Stromal cell of bone marrow (primary cell): ENCODE measurements at regions not wholly inside any gene's neighbourhood (a gene's known extent, or its start where the extent isn't known, plus 50 kb on each side); places are given as distances from the start of the nearest gene placed in this dataset.
"Not testable (repeated sequence)": the region's sequence is repeated elsewhere in the genome, so short reads cannot be mapped to it uniquely, and the experiment has no call there.

Experiments used
- DNase-seq: peaks from one replicate; pipeline ENCODE4 v3.0.0-alpha.2; 2012; ENCODE audit warnings: low read depth

DNA sequence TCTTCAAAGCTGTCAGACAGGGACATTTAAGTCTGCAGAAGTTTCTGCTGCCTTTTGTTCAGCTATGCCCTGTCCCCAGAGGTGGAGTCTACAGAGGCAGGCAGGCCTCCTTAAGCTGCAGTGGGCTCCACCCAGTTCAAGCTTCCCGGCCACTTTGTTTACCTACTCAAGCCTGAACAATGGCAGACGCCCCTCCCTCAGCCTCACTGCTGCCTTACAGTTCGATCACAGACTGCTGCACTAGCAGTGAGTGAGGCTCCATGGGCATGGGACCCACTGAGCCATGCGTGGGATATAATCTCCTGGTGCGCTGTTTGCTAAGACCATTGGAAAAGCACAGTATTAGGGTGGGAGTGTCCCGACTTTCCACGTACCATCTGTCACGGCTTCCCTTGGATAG lies 585.9 kb upstream of the HS3ST5 start:
- not testable (repeated sequence) for DNase-seq

DNA sequence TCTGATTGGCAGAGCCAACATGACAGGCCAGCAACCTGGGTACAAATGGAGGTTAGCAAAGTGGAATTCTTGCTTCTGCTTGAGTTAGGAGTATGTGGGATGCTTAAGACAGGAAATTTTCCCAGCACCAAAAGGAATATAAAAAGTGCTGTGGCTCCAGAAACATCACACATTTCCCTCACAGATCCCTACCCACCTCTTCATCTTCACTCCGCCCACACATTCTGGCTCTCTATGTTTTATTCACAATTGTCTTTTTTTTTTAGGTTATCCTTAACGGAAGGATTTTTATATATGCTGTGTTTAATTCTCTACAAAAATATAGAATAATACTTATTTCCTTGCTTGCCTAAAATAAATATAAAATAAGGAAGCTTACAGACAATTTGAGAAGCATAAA lies 563.3 kb upstream of the HS3ST5 start:
- no peak for DNase-seq

DNA sequence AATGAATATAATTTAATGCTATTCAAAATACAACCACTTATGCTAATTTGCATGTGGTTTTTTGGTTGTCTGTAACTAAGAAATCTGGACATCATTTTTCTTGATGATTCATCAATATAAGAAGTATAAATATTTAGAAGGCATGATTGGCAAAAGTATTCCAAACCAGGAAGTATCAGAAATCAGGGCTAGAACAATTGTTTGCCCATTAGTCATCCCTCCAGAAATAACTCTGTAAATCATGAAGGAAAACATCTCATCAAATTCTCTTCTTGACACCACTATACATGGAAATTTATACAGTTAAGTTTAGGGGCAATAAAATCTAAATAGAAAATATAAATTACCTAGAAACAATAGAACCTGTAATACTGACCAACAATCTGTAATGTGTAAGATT lies 554.7 kb upstream of the HS3ST5 start:
- no peak for DNase-seq

DNA sequence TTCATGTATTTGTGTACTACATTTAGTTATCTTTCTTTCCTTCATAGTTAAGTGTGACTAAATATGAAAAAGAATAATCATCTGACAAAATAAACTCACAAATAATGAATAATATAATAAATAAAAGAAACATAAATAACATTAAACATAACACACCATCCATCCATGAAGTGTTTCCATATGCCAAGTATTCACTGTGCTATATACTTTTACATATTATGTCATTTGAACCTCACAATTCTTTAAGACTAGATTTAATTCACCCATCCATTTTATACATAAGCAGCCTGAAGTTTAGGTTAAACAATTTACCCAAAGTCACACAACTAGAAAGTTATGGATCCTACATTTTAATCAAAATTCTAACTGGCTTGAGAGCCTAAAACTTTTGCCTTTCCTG lies 549.4 kb upstream of the HS3ST5 start:
- no peak for DNase-seq

DNA sequence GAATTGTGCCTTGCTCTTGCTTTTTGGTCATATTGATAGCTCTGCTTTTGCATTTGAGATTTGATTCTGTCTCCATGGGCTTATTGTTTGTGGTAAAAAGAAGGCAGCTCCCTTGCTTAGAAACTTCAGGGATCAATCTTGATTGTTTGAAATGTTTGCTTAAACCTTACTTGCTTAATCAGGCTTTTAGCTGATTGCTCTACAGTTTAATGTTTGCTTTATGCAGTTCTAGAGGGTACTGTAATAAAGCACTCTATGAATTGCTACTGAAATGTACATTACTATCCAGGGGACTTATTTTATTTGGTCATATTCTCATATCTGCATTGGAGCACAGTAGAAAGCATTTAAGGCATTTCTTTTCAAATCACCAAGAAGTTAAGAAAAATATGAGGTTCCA lies 545.4 kb upstream of the HS3ST5 start:
- DNase-seq = no peak

DNA sequence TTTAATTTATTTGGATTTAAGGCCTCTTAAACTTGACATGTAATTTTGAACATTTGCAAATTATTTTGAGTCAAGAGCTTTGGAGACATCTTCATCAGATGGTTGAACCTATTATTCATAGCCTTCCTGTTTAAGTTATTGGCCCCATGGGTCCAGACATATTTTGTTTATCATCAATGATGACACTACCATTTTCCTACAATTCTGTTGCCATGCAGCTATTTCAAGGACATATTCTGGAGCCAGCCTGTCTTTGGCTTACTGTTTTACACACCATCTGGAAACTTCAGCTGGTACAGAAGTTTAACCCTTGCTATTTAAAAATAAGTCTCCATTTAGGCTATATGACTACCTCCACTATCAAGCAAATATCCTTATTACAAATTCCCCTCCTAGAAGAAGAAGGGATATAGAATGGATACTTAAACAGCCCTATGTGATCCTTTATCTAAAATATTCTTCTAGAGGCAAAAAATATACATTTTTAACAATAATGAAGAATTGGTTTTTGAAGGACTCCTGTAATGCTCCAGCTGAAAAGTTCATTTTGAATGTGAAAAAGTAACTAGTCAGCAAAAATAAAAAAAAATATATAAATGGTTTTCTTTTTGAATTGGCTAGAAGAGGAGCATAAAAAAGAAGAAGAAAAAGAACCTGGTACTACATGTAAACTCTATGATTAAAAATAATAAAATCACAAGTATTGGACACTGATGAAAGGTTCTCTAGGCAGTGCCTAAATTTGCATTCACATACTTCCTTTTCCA lies 544.0 kb upstream of the HS3ST5 start:
- DNase-seq = no peak

DNA sequence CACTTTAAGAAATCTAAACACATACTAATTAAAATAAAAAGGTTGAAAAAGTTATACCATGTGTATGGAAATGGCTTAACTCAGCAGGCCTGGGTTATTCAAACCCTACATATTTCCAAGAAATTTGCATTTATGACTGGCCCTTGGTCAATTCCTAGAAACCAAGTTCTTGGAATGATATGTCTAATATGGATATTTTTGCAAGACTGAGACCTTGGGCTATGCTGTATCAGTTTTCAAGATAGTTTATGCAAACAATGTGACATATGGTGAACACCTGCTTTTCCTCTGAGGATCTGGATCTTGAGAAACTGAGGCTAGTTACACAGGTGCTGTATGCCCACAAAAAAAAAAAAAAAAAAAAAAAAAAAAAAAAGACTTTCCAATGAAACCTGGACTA lies 536.9 kb upstream of the HS3ST5 start:
- no peak for DNase-seq

DNA sequence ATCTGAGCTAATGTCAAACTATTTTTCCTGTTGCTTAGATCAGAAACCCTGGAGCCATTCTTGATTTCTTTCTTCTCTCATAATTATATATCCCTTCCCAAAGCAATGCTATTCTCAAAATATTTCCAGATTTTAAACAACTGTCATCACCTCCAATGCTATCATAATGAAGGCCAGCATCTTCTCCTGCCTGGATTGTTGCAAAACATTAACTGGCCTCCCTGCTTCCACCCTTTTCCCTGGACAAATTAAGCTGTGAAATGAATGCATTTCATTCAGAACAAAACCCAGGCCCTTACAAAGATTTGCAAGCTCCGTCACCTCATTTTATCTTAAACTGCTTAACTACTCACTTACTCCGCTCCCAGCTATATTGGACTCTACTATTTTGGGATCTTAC lies 535.3 kb upstream of the HS3ST5 start:
- DNase-seq = no peak

DNA sequence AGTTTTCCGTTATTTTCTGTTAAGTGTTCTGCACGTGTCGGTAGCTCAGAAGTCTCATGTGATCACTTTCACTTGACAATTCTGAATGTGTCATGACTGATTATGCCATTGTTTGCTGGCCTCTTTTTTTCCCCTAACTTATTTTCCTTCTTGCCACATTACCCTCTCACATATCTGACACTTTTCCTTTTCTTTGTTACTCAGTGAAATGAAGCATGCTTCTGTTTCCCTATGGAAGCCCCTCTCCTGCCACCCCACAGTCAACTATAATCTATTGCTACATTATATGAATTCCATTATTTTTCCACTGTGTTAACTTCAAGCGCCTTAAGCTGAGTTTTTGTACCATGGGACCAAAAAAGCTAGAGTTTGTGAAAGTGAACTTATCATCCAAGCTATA lies 531.6 kb upstream of the HS3ST5 start:
- no peak for DNase-seq

DNA sequence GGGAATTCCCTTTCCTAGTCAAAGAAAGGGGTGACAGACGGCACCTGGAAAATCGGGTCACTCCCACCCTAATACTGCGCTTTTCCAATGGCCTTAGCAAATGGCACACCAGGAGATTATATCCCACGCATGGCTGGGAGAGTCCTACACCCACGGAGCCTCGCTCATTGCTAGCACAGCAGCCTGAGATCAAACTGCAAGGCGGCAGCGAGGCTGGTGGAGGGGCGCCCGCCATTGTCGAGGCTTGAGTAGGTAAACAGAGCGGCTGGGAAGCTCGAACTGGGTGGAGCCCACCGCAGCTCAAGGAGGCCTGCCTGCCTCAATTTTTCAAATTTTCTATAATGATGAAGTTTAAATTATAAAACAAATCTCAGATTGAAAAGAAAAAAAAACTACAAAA lies 522.7 kb upstream of the HS3ST5 start:
- DNase-seq = not testable (repeated sequence)

DNA sequence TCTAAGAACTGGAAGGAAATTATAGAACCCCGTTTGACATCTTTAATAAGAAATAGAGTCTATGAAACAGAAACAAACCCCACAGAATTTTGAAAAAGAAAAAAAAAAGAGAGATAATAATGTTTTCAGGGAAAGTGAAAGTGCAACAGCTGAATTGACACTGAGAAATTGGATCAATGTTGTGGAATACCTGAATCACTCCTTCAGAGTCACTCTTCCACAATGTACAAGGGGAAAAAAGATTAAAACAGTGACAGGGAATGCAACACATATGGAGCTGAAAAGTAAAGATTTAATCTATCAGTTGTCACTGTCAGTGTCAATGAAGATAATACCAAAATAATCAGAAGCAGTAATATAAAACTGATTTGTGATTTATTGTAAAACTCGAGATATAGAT lies 520.8 kb upstream of the HS3ST5 start:
- no peak for DNase-seq

DNA sequence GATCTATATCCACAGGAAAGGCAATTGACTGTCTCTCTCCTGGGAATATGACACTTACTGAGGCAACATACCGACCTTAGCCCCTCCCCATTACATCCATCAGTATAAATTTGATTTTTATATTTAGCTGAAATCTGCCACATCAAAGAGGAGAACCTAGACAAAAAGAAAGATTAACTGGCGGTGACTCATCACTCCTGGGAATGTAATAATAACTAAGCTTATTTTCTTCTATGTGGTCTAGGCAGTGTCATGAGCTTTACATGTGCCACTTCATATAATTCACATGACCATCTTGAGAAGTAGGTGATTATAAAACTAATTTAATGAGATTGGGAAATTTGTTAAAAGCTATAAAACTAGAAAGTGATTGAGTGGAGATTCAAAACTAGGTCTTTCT lies 520.0 kb upstream of the HS3ST5 start:
- no peak for DNase-seq

DNA sequence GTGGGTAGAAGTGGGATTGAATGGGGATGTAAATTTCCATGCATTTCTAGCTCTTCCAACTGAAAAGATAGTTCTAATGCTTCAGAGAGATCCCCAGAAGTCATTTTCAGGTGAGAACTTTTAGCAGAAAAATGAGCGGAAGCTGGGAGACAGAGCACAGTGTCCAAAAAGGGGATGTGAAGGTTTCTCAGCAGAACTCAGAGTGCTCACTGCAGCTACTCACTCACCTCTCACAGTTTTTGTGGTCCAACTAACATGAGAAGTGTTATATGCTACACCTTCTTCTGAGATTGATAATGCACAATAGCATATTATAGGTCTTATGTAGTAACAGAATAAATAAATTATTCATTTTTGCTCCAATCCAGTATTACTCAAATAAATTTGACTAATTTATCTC lies 519.2 kb upstream of the HS3ST5 start:
- DNase-seq = no peak

DNA sequence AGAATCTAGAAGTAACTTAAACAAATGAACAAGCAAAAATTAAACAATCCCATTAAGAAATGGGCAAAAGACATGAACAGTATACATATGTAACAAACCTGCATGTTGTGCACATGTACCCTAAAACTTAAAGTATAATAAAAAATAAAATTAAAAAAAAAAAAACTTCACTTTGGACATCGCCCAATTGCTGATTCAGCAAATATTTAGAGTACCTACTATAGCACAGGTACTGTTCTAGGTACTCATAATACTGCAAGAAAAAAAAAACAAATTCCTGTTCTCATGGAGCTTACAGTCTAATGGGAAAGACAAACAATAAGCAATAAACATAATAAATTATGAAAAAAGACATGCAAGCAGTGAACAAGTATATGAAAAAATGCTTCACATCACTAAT lies 501.5 kb upstream of the HS3ST5 start:
- DNase-seq = no peak

DNA sequence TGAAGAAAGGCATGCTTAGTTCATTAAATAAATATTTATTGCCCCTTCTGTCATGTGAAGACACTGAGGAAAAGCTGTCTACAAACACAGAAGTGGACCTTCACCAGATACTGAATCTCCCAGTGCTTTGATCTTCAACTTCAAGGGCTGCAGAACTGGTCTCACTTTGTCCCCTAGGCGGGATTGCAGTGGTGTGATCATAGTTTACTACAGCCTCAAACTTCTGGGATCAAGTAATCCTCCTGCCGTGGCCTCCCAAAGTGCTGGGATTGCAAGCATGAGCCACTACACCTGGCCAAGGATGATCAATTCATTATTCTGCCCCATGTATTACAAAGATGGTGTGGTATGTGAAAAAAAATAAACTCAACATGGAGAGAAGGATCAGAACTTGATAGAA lies 496.2 kb upstream of the HS3ST5 start:
- no peak for DNase-seq

DNA sequence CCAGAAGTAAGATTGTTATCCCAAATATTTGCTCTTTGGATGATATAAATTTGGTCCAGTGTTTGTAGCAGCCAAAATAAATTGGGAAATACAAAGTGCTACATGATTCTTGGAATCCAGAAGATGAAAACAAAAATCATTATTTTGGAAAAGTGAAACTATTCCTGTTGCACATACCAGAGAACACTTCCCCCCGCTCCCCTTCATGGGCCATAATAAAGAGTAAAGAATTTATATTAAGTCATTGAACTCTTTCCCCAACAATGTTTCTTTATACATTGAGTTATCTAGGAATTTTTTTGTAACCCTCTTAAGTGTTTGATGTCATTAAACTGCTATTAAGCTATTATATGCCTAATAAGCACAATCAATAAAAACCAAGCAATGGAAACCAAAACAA lies 490.4 kb upstream of the HS3ST5 start:
- no peak for DNase-seq

DNA sequence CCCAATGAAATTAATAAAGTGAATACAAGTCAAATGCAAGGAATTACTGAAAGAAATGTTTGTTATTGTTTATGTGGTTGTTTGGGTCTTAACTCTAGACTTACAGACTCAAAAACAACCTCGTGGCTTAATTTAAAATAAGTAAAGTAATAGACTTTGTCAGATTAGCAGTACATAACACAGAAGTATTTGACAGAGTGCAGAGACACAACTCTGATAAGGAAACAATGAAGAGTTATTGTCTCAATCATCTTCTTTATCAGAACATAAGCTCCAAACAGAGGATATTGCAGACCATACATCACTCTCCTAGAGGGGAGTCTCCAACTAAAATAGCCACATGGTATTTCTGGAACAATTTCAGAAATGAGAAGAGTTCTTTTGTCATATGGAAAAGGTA lies 487.7 kb upstream of the HS3ST5 start:
- no peak for DNase-seq

DNA sequence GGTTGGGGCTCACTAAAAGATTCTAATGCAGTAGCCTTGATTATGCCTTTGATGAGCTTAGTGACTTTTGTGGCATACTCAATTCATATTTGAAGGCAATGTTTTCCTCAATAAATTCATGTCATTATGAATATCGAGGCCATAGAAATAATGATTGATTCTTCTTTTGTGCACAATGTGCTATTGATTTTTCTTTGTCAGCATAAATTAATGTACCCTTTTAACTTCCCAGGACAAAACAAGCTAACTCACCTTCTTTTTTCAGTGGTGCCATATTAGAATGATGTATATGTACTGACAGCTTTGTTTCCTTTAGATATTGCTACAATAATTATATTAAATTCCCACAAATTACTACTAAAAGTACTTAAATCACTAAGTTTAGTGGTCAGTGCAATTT lies 484.3 kb upstream of the HS3ST5 start:
- DNase-seq = no peak

DNA sequence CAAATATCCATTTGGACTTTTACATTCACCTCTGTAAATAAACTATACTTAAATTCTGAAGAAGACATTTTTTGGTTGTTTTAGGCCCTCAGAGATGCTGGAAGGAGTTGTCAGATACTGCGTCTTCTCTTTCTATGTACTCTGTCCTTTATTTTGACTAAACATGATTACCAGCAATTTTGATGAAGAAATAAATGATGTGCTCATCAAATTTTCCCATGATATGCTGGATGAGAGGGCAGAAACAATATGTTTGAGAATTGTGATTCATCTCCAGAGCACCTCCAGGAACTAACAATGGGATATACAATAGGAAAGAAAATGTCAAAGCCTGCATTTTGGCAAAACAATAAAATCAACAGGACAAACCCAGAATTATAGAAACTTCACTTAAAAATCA lies 481.6 kb upstream of the HS3ST5 start:
- no peak for DNase-seq

DNA sequence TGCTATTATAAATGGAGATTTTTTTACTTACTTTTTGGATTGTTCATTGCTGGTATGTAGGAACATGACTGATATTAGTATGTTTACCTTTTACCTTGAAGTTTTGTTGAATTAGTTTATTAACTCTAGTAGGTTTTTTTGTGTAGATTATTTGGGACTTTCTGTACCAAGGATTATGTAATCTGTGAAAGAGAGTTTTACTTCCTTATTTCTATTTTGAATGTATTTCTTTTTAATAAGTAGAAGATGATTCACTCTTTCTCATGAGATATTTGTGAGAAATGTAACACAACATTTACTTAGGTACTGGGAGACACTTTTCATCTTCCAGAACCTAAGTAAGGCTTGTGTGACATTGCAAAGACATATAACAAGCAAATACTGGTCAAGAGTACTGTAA lies 473.9 kb upstream of the HS3ST5 start:
- DNase-seq = no peak

DNA sequence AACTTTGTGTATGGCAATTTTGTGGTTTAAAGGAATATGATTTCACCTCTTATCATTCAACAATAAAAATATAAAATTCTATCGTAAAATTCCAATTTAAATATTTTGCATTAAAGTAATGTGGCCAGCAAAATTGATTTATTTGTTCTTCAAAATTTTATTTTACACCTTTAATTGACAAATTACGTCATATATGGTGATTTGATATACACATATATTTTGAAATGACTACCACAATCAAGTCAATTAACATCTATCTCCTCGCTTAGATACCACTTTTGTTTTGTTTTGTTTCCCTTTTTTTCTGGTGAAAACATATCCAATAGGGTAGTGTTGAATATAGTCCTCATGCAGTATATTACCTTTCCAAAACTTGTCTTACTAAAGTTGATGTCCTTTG lies 467.6 kb upstream of the HS3ST5 start:
- DNase-seq = no peak

DNA sequence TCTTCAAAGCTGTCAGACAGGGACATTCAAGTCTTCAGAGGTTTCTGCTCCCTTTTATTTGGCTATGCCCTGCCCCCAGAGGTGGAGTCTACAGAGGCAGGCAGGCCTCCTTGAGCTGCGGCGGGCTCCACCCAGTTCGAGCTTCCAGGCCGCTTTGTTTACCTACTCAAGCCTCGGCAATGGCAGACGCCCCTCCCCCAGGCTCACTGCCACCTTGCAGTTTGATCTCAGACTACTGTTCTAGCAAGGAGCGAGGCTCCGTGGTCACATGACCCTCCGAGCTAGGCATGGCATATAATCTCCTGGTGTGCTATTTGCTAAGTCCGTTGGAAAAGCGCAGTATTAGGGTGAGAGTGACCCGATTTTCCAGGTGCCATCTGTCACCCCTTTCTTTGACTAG lies 462.6 kb upstream of the HS3ST5 start:
- not testable (repeated sequence) for DNase-seq

DNA sequence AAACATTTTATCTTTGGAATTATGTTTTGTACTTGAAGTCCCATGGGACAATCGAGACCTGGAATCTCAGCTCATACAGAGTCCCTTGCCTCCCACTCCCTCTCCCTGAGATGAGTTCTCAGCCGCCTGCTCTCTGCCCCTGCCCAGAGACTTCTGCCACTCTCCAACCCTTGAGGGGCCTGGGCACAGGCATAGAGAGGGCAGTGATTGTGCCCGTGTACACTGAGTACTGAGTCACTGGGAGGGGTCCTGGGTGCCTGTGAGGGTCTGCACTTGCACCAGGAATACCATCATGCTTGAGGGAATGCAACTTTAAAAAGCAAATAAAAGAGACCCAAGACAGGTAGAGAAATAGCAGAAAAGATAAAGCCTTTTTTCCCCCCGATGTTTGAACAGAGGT lies 453.8 kb upstream of the HS3ST5 start:
- DNase-seq = no peak

DNA sequence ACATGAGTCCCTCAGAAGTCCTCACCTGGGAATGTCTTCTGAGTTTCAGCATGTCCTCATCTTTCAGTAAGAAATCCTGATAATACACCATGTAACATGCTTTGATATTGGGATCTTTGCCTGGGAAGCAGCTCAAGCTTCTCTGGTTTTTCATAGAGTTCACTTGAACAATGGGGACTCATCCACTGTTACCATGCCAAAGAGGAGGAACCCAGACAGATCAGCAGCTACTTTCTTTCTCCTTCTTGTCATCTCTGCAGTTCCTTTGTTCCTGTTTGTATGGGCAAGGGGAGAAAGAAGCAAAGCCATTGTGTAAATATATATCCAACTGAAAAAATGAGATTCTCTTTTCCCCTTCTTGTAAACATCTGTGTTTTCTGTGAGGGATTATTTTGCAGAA lies 450.6 kb upstream of the HS3ST5 start:
- no peak for DNase-seq
